PC-3 (cell line): ENCODE measurements at regions not wholly inside any gene's neighbourhood (a gene's known extent, or its start where the extent isn't known, plus 50 kb on each side); places are given as distances from the start of the nearest gene placed in this dataset.

Source experiments
- ATAC-seq: fragments of 200-7000 bp; cut with Tn5 transposase; 2 replicates; pipeline ENCODE4 v1.9.1; 2020; ENCODE audit warnings: mild to moderate bottlenecking, moderate library complexity
- BruUV-seq: library from RNA; stranded (reverse); fragments of 400-500 nt; replicated peaks from 2 replicates; lab custom pipeline; 2021; lab: Mats Ljungman, UMichigan
- CTCF ChIA-PET: fragments of 300-600 bp; sonication (Branson Sonifier 250); formaldehyde crosslinking; loops from one replicate; lab custom pipeline; 2022; ENCODE audit warnings: antibody characterized with exemption; lab: Charles Lee
- POLR2A ChIA-PET: fragments of 300-600 bp; sonication (Branson Sonifier 250); formaldehyde crosslinking; loops from one replicate; lab custom pipeline; 2022; ENCODE audit warnings: antibody characterized with exemption; ENCODE audit not compliant: unreplicated experiment; lab: Charles Lee
- DNase-seq: peaks from one replicate; pipeline ENCODE4 v3.0.0-alpha.2; 2015
- H2AFZ ChIP-seq: fragments of 300-600 bp; sonication (generic); 2 replicates; pipeline ENCODE4 v1.6.0; 2016; ENCODE audit warnings: antibody characterized with exemption, low read length
- H3F3A ChIP-seq: fragments of 300-600 bp; sonication (generic); one replicate; pipeline ENCODE4 v1.6.0; 2017; ENCODE audit warnings: antibody characterized with exemption, low read length, control low read depth, mild to moderate bottlenecking; ENCODE audit not compliant: unreplicated experiment
- H3K27ac ChIP-seq: fragments of 300-600 bp; sonication (generic); 2 replicates; pipeline ENCODE4 v1.5.1; 2016; ENCODE audit warnings: mild to moderate bottlenecking, low read length
- H3K27me3 ChIP-seq: fragments of 300-600 bp; sonication (generic); 2 replicates; pipeline ENCODE4 v1.6.1; 2016; ENCODE audit warnings: low read length, mixed read lengths
- H3K36me3 ChIP-seq: fragments of 300-600 bp; sonication (generic); 2 replicates; pipeline ENCODE4 v1.6.1; 2016; ENCODE audit warnings: low read depth, mixed run types, low read length, mixed read lengths
- H3K4me1 ChIP-seq: fragments of 300-600 bp; sonication (generic); 2 replicates; pipeline ENCODE4 v1.5.1; 2016; ENCODE audit warnings: low read length; ENCODE audit not compliant: insufficient read depth
- H3K4me2 ChIP-seq: fragments of 300-600 bp; sonication (generic); 2 replicates; pipeline ENCODE4 v1.6.0; 2016; ENCODE audit warnings: low read length
- H3K4me3 ChIP-seq: fragments of 300-600 bp; sonication (generic); 2 replicates; pipeline ENCODE4 v1.5.1; 2016; ENCODE audit warnings: mild to moderate bottlenecking, low read length, mixed read lengths
- H3K79me2 ChIP-seq: fragments of 300-600 bp; sonication (generic); 2 replicates; pipeline ENCODE4 v1.6.1; 2017; ENCODE audit warnings: low read length, mixed read lengths
- H3K9ac ChIP-seq: fragments of 300-600 bp; sonication (generic); 2 replicates; pipeline ENCODE4 v1.6.0; 2016; ENCODE audit warnings: mild to moderate bottlenecking, low read length
- H3K9me2 ChIP-seq: fragments of 300-600 bp; sonication (generic); replicated peaks from 2 replicates; pipeline ENCODE4 v1.6.1; 2016; ENCODE audit warnings: mixed run types, low read length, mixed read lengths
- H3K9me3 ChIP-seq: fragments of 300-600 bp; sonication (generic); 2 replicates; pipeline ENCODE4 v1.6.1; 2016; ENCODE audit warnings: low read length, mixed read lengths
- H4K20me1 ChIP-seq: fragments of 300-600 bp; sonication (generic); 2 replicates; pipeline ENCODE4 v1.6.1; 2016; ENCODE audit warnings: low read length, mixed read lengths
- EZH2 ChIP-seq: fragments of 300-600 bp; sonication (generic); IDR thresholded peaks from one replicate; pipeline ENCODE4 v1.6.1; 2017; ENCODE audit warnings: antibody characterized with exemption, mild to moderate bottlenecking, low read length; ENCODE audit not compliant: unreplicated experiment
- EZH2phosphoT487 ChIP-seq: fragments of 300-600 bp; sonication (generic); IDR thresholded peaks from 2 replicates; pipeline ENCODE4 v1.6.1; 2018; ENCODE audit warnings: mild to moderate bottlenecking, antibody characterized with exemption, low read length, borderline replicate concordance
- intact Hi-C: fragments of 100-400 bp; cut with micrococcal nuclease; formaldehyde crosslinking; loops from 2 replicates; pipeline ENCODE4 v1.9.0; 2023
- TF ChIP-seq, protein P1 (sequence below): fragments of 300-600 bp; sonication (generic); conservative IDR thresholded peaks from 2 replicates; pipeline ENCODE4 v1.5.1; 2017; ENCODE audit warnings: antibody characterized with exemption, low read depth, mild to moderate bottlenecking, low read length

DNA sequence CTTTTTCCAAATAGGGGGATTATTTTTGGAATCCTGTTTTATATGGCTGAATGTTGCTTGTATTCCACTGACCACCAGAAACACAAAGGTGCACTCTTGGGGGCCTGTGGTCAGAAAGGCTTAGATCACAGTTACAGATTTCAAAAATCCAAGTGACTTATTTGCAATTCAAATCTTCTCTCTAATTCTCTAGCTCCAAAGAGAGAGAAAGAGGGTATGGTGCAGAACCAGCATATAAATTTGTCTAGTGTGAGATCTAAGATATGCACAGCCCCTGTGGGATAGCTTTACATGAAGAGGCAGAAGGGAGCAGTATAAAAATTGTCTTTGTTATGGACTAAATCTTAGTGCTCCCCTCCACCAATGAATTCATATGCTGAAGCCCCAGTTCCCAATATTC, 1121.7 kb upstream of the CELF2 start:
- Histone ChIP-seq H3K9me2 (no peaks in the 10 kb centered on the region), H3K4me1 (no peaks in the 10 kb centered on the region), H3K9ac (no peak overlapping the region), H3K9me3 (no peaks in the 10 kb centered on the region), H3K27me3 (no peaks in the 10 kb centered on the region), H4K20me1 (no peaks in the 10 kb centered on the region), H3F3A (no peaks in the 10 kb centered on the region), H3K36me3 (no peaks in the 10 kb centered on the region), H3K79me2 (no peaks in the 10 kb centered on the region), H3K27ac (no peak overlapping the region), H2AFZ (no peak overlapping the region), H3K4me3 (no peak overlapping the region), H3K4me2 (no peak overlapping the region)
- intact Hi-C loops = no loop called here
- no TSS peak for BruUV-seq
- no peak for ATAC-seq
- ChIA-PET POLR2A (no interaction called here), CTCF (no interaction called here)
- DNase-seq = no peak
- TF ChIP-seq EZH2phosphoT487 = no peak
- TF ChIP-seq, protein P1, sequence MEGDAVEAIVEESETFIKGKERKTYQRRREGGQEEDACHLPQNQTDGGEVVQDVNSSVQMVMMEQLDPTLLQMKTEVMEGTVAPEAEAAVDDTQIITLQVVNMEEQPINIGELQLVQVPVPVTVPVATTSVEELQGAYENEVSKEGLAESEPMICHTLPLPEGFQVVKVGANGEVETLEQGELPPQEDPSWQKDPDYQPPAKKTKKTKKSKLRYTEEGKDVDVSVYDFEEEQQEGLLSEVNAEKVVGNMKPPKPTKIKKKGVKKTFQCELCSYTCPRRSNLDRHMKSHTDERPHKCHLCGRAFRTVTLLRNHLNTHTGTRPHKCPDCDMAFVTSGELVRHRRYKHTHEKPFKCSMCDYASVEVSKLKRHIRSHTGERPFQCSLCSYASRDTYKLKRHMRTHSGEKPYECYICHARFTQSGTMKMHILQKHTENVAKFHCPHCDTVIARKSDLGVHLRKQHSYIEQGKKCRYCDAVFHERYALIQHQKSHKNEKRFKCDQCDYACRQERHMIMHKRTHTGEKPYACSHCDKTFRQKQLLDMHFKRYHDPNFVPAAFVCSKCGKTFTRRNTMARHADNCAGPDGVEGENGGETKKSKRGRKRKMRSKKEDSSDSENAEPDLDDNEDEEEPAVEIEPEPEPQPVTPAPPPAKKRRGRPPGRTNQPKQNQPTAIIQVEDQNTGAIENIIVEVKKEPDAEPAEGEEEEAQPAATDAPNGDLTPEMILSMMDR = no peak
- TF ChIP-seq EZH2 = no peak

DNA sequence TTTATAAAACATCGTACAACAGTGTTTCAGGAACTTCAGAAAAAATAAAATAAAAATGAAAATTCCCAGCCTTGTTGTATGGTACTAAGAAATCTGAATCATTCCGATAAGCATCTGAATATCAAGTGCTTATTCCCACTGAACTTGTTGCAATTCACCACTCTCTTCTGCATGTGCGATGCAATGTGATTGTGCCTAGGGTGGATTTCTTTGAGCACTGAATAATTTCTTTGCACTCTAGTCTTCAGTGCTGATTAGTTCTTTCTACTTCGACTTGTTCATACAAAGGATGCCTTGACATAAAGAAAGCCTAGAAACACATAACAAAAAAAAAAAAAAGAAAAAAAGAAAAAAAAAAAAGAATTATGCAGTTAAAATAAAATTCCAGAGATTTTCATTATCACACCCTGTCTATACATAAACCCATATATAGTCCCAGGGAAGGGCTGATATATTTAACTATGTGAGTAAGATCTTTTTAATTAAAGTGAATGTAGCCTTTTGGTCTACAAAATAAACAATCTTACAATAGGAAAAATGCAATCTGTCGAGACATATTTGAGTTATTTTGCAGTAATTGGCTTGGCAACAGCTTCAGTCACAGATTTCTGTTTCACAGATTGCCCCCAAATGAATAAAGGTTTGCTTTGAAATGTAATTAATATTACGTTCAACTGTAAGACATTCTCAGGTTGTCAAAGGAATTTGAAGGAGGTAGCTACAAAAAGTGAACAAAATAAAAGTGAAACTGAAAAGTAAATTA, 1118.9 kb upstream of the CELF2 start:
- DNase-seq (no peak), ATAC-seq (no peak)
- Histone ChIP-seq H2AFZ (no peak overlapping the region), H3F3A (no peaks in the 10 kb centered on the region), H3K9me2 (no peaks in the 10 kb centered on the region), H3K9me3 (no peaks in the 10 kb centered on the region), H3K4me2 (no peak overlapping the region), H3K4me1 (no peaks in the 10 kb centered on the region), H3K4me3 (no peak overlapping the region), H3K9ac (no peak overlapping the region), H3K79me2 (no peaks in the 10 kb centered on the region), H3K27me3 (no peaks in the 10 kb centered on the region), H3K36me3 (no peaks in the 10 kb centered on the region), H3K27ac (no peak overlapping the region), H4K20me1 (no peaks in the 10 kb centered on the region)
- ChIA-PET POLR2A (no interaction called here), CTCF (no interaction called here)
- TF ChIP-seq EZH2 (no peak), EZH2phosphoT487 (no peak)
- TF ChIP-seq, protein P1 = no peak
- intact Hi-C loops = no loop called here
- no TSS peak for BruUV-seq

DNA sequence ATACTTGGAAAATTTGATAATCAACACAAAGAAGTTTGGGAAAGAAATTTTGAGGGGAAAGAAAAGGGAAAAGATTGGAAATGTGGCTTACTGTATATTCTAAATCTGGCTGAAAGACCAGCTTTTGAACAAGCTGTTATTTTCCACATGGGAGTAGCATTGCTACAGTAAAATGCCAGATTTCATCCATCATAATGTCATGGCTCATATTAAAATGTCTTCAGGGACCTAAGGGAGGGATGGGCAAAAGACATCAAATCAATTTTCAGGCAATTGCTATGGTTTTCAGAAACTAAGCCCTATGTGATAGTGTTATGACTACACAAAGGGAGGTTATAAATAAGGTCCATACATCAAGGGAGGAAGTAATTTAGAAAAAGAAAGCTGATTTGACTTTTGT, 1116.9 kb upstream of the CELF2 start:
- H3K9me2 ChIP-seq = no peaks in the 10 kb centered on the region
- BruUV-seq = no TSS peak
- no peak overlapping the region for H3K9ac ChIP-seq
- DNase-seq = no peak
- H3K4me3 ChIP-seq = no peak overlapping the region
- no peaks in the 10 kb centered on the region for H3F3A ChIP-seq
- no peak overlapping the region for H2AFZ ChIP-seq
- H3K36me3 ChIP-seq = no peaks in the 10 kb centered on the region
- no peaks in the 10 kb centered on the region for H3K9me3 ChIP-seq
- no peaks in the 10 kb centered on the region for H3K79me2 ChIP-seq
- no peak overlapping the region for H3K4me2 ChIP-seq
- intact Hi-C loops = no loop called here
- H4K20me1 ChIP-seq = no peaks in the 10 kb centered on the region
- H3K27ac ChIP-seq = no peak overlapping the region
- H3K4me1 ChIP-seq = no peaks in the 10 kb centered on the region
- ChIA-PET CTCF (no interaction called here), POLR2A (no interaction called here)
- TF ChIP-seq, protein P1 = no peak
- TF ChIP-seq EZH2 (no peak), EZH2phosphoT487 (no peak)
- H3K27me3 ChIP-seq = no peaks in the 10 kb centered on the region
- no peak for ATAC-seq
